ENCODE measurements at regions not wholly inside any gene's neighbourhood (a gene's known extent, or its start where the extent isn't known, plus 50 kb on each side); places are given as distances from the start of the nearest gene placed in this dataset.

DNA sequence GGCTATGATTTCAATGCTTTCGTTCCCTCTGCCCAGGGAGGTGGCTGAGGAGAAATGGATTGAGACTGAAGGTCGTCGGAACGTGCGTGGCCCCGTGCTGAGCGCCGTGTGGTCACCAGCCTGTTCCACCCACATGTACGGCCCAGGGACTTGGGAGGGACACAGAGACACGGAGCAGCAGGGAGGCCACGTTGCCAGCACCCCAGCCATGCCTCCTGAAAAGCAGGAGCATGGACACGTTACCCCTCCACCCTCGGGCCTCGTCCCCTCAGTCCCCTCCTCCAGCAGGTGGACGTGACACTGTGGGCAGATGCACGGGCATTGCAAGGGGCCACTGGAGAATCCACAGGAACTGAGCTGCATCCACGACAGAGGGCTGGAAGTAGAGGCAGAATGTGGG lies 133.1 kb upstream of the CST7 start:
- no peak for DNase-seq (ENCODE audit: low read depth)

DNA sequence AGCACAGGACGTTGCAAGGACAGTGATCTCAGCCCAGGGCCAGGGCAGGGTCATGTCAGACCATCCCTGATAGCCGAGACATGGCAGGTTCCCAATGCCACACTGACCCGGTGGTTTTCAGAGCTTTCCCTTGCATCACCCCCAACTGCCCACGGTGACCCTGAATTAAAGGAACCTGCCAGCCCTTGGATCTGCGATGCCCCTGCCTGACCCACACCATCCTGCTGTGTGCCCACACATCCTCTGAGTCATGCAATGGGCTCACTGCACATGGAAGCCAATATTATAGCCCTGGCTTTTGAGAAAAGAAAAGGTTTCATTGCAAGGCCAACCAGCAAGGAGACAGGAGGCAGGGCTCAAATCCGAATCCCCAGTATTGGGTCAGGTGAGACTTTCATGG lies 132.6 kb upstream of the CST7 start:
- no peak for DNase-seq (ENCODE audit: low read depth)

DNA sequence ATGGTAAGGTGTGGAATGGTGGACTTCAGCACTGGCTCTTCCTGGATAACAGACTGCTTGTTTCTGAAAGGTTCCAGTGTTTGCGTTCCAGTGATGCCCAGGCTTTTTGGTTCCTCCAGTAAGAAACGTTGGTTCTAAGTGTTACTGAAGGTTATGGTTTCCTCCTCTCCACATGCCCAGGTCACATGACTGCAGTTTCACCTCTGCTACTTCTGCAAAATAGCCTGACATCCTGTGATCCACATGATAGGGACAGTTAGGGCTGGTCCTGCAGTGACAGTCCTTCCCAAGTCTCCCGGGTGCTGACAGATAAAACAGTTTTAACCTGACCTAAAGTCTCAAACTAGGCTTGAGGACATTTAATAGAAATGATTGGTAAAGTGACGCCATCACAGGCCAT lies 132.2 kb upstream of the CST7 start:
- no peak for DNase-seq (ENCODE audit: low read depth)

- no peak for DNase-seq (ENCODE audit: low read depth)
Observed at GRCh38 chr20:24817351-24817750, 131.7 kb upstream of the CST7 start.

DNA sequence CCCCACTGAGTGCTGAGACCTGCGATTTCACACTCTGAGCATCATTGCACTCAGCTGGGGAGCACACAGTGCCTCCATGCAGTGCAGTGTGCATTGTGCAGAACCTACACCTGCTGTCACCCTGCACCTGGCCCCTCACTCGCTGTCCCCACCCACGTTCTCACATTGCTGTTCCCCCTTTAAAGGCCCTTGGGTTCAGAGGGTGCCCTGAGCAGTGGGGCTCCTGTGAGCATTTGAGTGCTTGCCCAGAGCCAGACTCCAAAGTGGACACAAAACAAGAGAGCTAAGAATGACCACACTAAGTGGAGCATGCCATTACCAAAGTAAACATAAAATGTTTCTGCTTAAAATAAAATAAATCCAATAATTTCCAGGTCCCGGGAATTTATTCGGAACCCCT lies 131.0 kb upstream of the CST7 start:
- DNase-seq (ENCODE audit: low read depth): no peak

GRCh38 chr20:24819331-24819965 lies 129.6 kb upstream of the CST7 start:
- no peak for DNase-seq (ENCODE audit: low read depth)

GRCh38 chr20:24820345-24820744 lies 128.7 kb upstream of the CST7 start:
- DNase-seq (ENCODE audit: low read depth): no peak

- DNase-seq (ENCODE audit: low read depth): no peak
Observed at GRCh38 chr20:24821391-24821790, 127.7 kb upstream of the CST7 start.

GRCh38 chr20:24823176-24823784 lies 125.8 kb upstream of the CST7 start:
- DNase-seq (ENCODE audit: low read depth): no peak

GRCh38 chr20:24823989-24824693 lies 124.9 kb upstream of the CST7 start:
- no peak for DNase-seq (ENCODE audit: low read depth)

DNA sequence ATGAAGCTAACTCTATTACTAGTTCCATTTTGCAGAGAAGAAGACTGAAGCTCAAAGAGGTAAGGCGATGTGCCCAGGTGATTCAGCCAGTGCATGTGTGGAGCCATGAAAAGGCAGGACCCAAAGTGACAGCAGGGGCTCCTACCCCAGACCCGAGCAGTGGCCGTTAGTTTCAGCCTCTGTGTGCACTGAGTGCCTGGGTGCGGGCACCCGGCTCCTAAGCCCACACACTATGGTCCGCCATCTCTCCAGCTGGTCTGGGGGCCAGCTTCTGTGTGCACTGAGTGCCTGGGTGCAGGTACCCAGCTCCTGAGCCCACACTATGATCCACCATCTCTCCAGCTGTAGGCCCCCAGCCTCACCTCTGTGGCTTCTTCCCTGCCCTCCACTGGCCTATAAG lies 123.5 kb upstream of the CST7 start:
- no peak for DNase-seq (ENCODE audit: low read depth)

- no peak for DNase-seq (ENCODE audit: low read depth)
Observed at GRCh38 chr20:24827603-24828295, 121.3 kb upstream of the CST7 start.

DNA sequence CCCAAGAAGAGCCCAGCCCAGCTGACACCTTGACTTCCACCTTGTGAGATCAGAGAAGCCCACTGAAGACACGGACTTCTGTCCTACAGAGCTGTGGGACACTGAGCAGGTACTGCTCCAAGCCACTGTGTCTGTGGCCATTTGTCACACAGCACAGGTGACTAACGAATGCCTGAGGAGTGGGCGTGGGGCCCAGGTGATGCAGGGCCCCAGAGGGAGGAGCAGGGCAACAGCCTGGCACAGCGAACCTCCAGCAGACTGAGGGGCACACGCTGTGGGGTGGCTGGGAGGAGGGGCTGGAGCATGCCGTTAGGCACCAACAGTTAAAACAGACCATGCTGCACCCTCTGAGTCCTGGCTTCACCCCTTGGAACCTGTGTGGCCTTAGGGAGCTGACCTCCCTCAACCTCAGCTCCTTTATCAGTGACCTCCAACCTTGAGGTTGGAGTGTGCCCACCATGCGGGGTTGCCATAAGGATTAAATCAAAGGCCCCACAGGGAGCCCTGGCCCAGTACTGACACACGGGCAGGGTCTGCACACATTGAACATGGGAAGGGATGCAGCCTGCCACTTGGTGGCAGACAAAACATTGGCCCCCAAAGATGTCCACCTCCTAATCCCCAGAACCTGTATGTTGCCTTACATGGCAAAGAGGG lies 119.9 kb upstream of the CST7 start:
- DNase-seq (ENCODE audit: low read depth): no peak

DNA sequence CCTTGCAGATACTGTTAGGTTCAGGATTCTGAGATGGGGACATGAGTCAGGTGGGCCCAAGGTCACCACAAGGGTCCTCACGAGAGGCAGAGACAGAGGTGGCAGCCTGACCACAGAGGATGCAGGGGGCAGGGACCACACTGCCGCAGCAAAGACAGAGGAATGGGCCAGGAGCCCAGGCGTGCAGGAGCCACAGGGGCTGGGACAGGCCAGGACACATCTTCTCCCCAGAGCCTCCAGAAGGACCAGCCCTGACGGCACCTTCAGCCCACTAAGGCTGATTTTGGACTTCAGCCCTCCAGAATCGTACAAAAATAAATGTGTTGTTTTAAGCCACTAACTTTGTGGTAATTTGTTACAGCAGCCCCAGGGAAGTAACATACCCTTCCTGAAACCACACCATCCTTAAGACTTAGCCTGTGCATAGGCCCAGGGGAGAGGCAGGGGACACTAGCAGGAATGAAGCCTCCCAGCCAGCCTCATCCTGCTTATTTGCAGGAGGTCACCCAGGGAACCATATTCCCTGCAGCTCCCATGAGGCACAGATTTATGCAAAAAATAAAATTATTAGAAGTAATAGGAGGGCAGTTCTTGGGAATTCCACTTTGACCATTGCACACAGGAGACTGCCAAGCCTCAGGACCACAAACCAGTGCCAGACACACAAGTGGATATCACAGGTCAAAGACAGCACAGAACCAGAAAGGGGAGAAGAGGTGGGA lies 119.3 kb upstream of the CST7 start:
- DNase-seq (ENCODE audit: low read depth): no peak

DNA sequence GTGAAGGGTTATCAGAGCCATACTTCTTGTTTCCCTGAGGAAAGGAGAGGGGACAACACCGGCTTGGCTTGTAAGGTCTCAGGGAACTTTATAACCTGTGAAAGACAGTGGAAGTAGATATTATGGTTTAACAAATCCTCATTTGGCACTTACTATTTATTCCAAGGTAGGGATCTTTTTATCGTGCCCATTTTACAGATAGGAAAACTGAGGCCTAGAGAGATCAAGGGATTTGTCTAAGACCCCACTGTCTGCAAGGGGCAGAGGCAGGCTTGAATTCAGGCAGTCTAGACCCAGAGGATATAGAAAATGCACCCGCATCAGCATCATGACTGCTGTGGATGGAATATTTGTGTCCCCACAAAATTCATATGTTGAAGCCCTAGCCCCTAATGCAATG lies 118.4 kb upstream of the CST7 start:
- no peak for DNase-seq (ENCODE audit: low read depth)

- no peak for DNase-seq (ENCODE audit: low read depth)
Observed at GRCh38 chr20:24831232-24831631, 117.8 kb upstream of the CST7 start.

DNA sequence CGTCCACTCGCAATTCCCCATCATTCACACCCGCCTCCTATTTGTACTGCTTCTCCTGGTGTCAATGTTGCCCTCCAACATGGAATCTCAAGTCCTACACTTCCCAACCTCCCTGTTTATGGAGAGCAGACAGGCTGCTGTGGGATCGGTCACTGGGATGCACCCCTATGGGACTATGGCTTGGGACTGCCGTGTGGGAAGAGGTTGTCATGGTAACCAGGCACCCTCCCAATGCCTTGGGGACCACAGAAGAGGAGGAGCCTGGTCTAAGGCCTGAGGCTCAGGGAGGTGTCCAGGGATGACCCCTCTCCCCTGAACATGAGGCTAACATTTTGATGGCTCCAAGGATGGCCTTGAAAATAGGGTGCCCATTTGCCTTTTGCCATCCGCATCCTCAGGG lies 116.6 kb upstream of the CST7 start:
- DNase-seq (ENCODE audit: low read depth): no peak

GRCh38 chr20:24833592-24833991 lies 115.5 kb upstream of the CST7 start:
- no peak for DNase-seq (ENCODE audit: low read depth)

- no peak for DNase-seq (ENCODE audit: low read depth)
Observed at GRCh38 chr20:24834310-24834709, 114.8 kb upstream of the CST7 start.

DNA sequence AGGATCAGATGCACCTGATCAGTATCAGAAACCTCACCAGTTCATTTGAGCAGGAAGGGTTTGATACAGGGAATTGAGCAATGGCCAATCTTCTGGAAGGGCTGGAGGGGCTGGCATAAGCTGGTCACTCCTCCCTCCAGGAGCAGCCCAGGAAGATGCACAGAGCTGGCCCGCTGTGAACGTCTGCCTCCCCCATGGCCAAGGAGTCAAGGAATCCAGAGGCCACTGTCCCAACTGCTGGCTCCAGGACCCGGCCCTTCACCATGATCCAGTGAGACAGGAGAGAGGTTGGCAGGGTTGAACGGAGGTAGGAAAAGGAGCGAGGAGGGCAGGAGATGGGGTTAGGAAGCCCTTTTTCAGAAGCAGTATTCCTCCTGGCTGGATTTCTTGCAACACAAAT lies 113.9 kb upstream of the CST7 start:
- no peak for DNase-seq (ENCODE audit: low read depth)

DNA sequence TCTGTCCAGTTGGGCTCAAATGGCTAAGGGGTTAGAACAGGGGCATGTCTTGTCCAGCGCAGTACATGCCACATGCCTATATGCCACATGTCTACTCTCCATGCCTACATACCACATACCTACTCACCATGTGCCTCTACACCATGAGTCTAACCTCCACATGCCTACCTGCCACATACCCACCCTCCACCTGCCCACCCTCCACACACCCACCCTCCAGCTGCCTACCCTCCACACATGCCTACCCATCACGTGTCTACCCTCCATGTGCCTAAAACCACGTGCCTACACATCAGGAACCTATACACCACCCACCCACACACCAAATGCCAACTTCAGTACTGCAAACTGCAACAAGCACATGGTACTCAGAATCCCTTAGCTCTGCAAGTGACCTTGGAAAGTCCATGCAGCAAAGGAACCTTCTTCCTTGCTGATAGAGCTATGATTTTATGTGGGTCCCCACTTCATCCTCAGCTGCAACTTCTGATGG lies 113.0 kb upstream of the CST7 start:
- DNase-seq (ENCODE audit: low read depth): no peak

Data from HS-27A (cell line).